GM06990 (cell line): ENCODE measurements at regions not wholly inside any gene's neighbourhood (a gene's known extent, or its start where the extent isn't known, plus 50 kb on each side); places are given as distances from the start of the nearest gene placed in this dataset.
"Not testable (repeated sequence)": the region's sequence is repeated elsewhere in the genome, so short reads cannot be mapped to it uniquely, and the experiment has no call there.

Source experiments
- DNase-seq: peaks from one replicate; pipeline ENCODE4 v3.0.0-alpha.2; 2011; ENCODE audit not compliant: insufficient read length; ENCODE audit errors: extremely low read depth
- H3K27me3 ChIP-seq: replicated peaks from 2 replicates; pipeline ENCODE4 v1.6.0; 2011; ENCODE audit warnings: low read length; ENCODE audit not compliant: control insufficient read depth, insufficient read depth
- H3K36me3 ChIP-seq: 2 replicates; pipeline ENCODE4 v1.5.1; 2011; ENCODE audit warnings: low read length; ENCODE audit not compliant: control insufficient read depth, insufficient read depth
- H3K4me3 ChIP-seq: replicated peaks from 2 replicates; pipeline ENCODE4 v1.5.1; 2011; ENCODE audit warnings: low read depth, mild to moderate bottlenecking, control low read depth, low read length
- CTCF ChIP-seq: IDR thresholded peaks from 2 replicates; pipeline ENCODE4 v1.5.1; 2011; ENCODE audit warnings: low read length, control low read depth, mild to moderate bottlenecking, inconsistent platforms; ENCODE audit not compliant: insufficient read depth, poor library complexity, severe bottlenecking

- Histone ChIP-seq H3K27me3 (peaks cover 1% of the 10 kb centered on the region; the same call in 1 of the 2 replicates), H3K4me3 (no peak overlapping the region), H3K36me3 (no peaks in the 10 kb centered on the region)
- no peak for DNase-seq
- TF ChIP-seq CTCF: no peak
These were observed 380.7 kb upstream of the NOCT start for GRCh38 chr4:138634915-138635314.

GRCh38 chr4:138633580-138633904, 382.0 kb upstream of the NOCT start:
- peaks cover 1% of the 10 kb centered on the region; the same call in 1 of the 2 replicates for H3K27me3 ChIP-seq
- no peak for DNase-seq
- no peaks in the 10 kb centered on the region for H3K36me3 ChIP-seq
- TF ChIP-seq CTCF: no peak
- no peak overlapping the region for H3K4me3 ChIP-seq

- no peak for TF ChIP-seq CTCF
- Histone ChIP-seq H3K27me3 (peaks cover 1% of the 10 kb centered on the region; the same call in 1 of the 2 replicates), H3K4me3 (no peak overlapping the region), H3K36me3 (no peaks in the 10 kb centered on the region)
- DNase-seq: no peak
These were observed 382.6 kb upstream of the NOCT start for GRCh38 chr4:138632856-138633579.

GRCh38 chr4:138630666-138631065, 384.9 kb upstream of the NOCT start:
- TF ChIP-seq CTCF: no peak
- no peak for DNase-seq
- Histone ChIP-seq H3K4me3 (no peak overlapping the region), H3K36me3 (no peaks in the 10 kb centered on the region), H3K27me3 (peaks cover 1% of the 10 kb centered on the region; the same call in 1 of the 2 replicates)

GRCh38 chr4:138629669-138630068, 385.9 kb upstream of the NOCT start:
- DNase-seq: no peak
- H3K27me3 ChIP-seq: no peaks in the 10 kb centered on the region
- no peaks in the 10 kb centered on the region for H3K36me3 ChIP-seq
- H3K4me3 ChIP-seq: no peak overlapping the region
- no peak for TF ChIP-seq CTCF

GRCh38 chr4:138627096-138627495, 384.9 kb upstream of the SLC7A11 start:
- no peak for TF ChIP-seq CTCF
- DNase-seq: no peak
- Histone ChIP-seq H3K4me3 (no peak overlapping the region), H3K36me3 (no peaks in the 10 kb centered on the region), H3K27me3 (no peaks in the 10 kb centered on the region)

- DNase-seq, H3K36me3 ChIP-seq, H3K27me3 ChIP-seq, H3K4me3 ChIP-seq: not testable (repeated sequence)
These were observed 380.2 kb upstream of the SLC7A11 start for GRCh38 chr4:138622362-138622761.
